OCI-LY1 (cell line): ENCODE measurements at regions not wholly inside any gene's neighbourhood (a gene's known extent, or its start where the extent isn't known, plus 50 kb on each side); places are given as distances from the start of the nearest gene placed in this dataset.

Experiments used
- H2AFZ ChIP-seq: fragments of 200-600 bp; sonication (generic), shearing (Covaris generic); 2 replicates; pipeline ENCODE4 v1.6.0; 2014; ENCODE audit warnings: antibody characterized with exemption, mild to moderate bottlenecking, low read length
- H3F3A ChIP-seq: fragments of 200-600 bp; sonication (generic), shearing (Covaris generic); 2 replicates; pipeline ENCODE4 v1.6.0; 2014; ENCODE audit warnings: mild to moderate bottlenecking, antibody characterized with exemption, low read length, moderate library complexity; ENCODE audit not compliant: insufficient read depth
- H3K27ac ChIP-seq: fragments of 200-600 bp; sonication (generic); 2 replicates; pipeline ENCODE4 v1.5.1; 2014; ENCODE audit warnings: low read length, mixed run types, mild to moderate bottlenecking, low read depth; ENCODE audit not compliant: poor library complexity, severe bottlenecking
- H3K27me3 ChIP-seq: fragments of 200-600 bp; sonication (generic); 2 replicates; pipeline ENCODE4 v1.6.0; 2014; ENCODE audit warnings: antibody characterized with exemption, mild to moderate bottlenecking, low read length, moderate library complexity; ENCODE audit not compliant: insufficient read depth
- H3K36me3 ChIP-seq: fragments of 200-600 bp; sonication (generic); 2 replicates; pipeline ENCODE4 v1.6.1; 2014; ENCODE audit warnings: mild to moderate bottlenecking, antibody characterized with exemption, low read length, moderate library complexity, mixed read lengths; ENCODE audit not compliant: insufficient read depth
- H3K4me1 ChIP-seq: fragments of 200-600 bp; sonication (generic); 2 replicates; pipeline ENCODE4 v1.5.1; 2014; ENCODE audit warnings: mild to moderate bottlenecking, low read length, moderate library complexity; ENCODE audit not compliant: insufficient read depth, severe bottlenecking
- H3K4me2 ChIP-seq: fragments of 200-600 bp; sonication (generic), shearing (Covaris generic); 2 replicates; pipeline ENCODE4 v1.6.1; 2014; ENCODE audit warnings: low read length
- H3K4me3 ChIP-seq: fragments of 200-600 bp; sonication (generic); 2 replicates; pipeline ENCODE4 v1.5.1; 2014; ENCODE audit warnings: low read length, low read depth, mild to moderate bottlenecking, mixed read lengths; ENCODE audit not compliant: poor library complexity, severe bottlenecking
- H3K79me2 ChIP-seq: fragments of 200-600 bp; shearing (Covaris generic); 2 replicates; pipeline ENCODE4 v1.6.1; 2016; ENCODE audit warnings: mixed run types, low read length, mixed read lengths; ENCODE audit not compliant: insufficient read depth
- H3K9ac ChIP-seq: fragments of 200-600 bp; sonication (generic), shearing (Covaris generic); 2 replicates; pipeline ENCODE4 v1.6.1; 2014; ENCODE audit warnings: mild to moderate bottlenecking, low read length, mixed read lengths
- H3K9me2 ChIP-seq: fragments of 200-600 bp; sonication (generic), shearing (Covaris generic); 2 replicates; pipeline ENCODE4 v1.6.1; 2014; ENCODE audit warnings: low read depth, mild to moderate bottlenecking, low read length, mixed read lengths
- H3K9me3 ChIP-seq: fragments of 200-600 bp; shearing (Covaris generic); 2 replicates; pipeline ENCODE4 v1.6.1; 2014; ENCODE audit warnings: low read length, mixed read lengths
- H4K20me1 ChIP-seq: fragments of 200-600 bp; sonication (generic), shearing (Covaris generic); 2 replicates; pipeline ENCODE4 v1.6.0; 2016; ENCODE audit warnings: mild to moderate bottlenecking, low read length; ENCODE audit not compliant: insufficient read depth
- CTCF ChIP-seq: fragments of 200-600 bp; sonication (generic), shearing (Covaris generic); IDR thresholded peaks from 2 replicates; pipeline ENCODE4 v1.5.1; 2017; ENCODE audit warnings: mild to moderate bottlenecking, antibody characterized with exemption, low read length, moderate library complexity, mixed read lengths
- EZH2 ChIP-seq: fragments of 200-600 bp; sonication (generic), shearing (Covaris generic); IDR thresholded peaks from 2 replicates; pipeline ENCODE4 v1.8.0; 2017; ENCODE audit warnings: borderline replicate concordance, mixed run types, mild to moderate bottlenecking, antibody characterized with exemption, low read length, moderate library complexity, mixed read lengths

DNA sequence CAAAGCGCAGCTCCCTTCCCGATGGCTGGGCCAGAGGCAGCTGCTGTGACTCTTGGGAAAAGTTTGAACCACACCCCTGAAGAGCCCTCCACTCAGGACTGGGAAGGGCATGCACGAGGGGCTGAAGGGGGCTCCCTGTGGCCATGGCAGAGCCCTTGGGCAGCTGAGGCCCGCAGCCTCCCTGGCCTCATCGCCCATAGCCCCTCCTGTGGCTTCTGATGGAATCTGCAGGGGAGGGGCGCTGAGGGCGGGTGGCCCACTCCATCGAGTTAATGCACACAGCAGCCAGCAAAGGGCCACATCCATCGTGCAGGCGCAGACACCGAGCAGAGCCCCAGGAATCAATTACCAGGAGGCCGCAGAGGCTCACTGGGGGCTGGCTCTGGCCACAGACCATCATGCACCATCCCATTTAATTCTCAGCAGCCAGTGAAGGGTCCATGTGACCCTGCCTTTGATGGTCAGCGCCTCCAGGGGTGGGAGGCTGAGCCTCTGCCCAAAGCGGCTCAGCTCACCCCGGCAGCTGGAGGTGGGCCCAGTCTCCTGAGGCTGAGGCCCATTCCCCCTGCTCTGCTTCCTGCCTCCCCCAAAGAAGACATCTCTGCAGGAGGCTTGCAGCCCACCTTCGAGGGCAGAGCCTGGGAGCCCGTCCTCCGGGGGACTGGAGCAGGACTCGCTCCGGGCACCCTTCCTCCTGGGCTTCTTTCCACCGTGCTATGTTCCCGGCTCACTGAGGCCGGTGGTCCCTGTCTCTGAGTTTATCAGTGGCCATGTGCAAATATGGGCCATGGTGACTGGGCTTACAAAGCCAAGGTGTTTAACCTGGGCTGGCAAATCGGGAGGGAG is 1410.2 kb downstream of the BRD1 start:
- no peaks in the 10 kb centered on the region for H3K9me3 ChIP-seq
- H3K79me2 ChIP-seq: no peaks in the 10 kb centered on the region
- no peaks in the 10 kb centered on the region for H4K20me1 ChIP-seq
- no peak overlapping the region for H3K4me2 ChIP-seq
- peaks cover 9% of the 10 kb centered on the region; the same call in 1 of the 2 replicates for H3K27me3 ChIP-seq
- no peaks in the 10 kb centered on the region for H3K4me1 ChIP-seq
- no peak overlapping the region for H3K4me3 ChIP-seq
- no peaks in the 10 kb centered on the region for H3K9me2 ChIP-seq
- TF ChIP-seq EZH2 (no peak), CTCF (no peak)
- no peak overlapping the region for H2AFZ ChIP-seq
- no peak overlapping the region for H3K27ac ChIP-seq
- H3F3A ChIP-seq: no peaks in the 10 kb centered on the region
- H3K36me3 ChIP-seq: no peaks in the 10 kb centered on the region
- H3K9ac ChIP-seq: no peak overlapping the region

DNA sequence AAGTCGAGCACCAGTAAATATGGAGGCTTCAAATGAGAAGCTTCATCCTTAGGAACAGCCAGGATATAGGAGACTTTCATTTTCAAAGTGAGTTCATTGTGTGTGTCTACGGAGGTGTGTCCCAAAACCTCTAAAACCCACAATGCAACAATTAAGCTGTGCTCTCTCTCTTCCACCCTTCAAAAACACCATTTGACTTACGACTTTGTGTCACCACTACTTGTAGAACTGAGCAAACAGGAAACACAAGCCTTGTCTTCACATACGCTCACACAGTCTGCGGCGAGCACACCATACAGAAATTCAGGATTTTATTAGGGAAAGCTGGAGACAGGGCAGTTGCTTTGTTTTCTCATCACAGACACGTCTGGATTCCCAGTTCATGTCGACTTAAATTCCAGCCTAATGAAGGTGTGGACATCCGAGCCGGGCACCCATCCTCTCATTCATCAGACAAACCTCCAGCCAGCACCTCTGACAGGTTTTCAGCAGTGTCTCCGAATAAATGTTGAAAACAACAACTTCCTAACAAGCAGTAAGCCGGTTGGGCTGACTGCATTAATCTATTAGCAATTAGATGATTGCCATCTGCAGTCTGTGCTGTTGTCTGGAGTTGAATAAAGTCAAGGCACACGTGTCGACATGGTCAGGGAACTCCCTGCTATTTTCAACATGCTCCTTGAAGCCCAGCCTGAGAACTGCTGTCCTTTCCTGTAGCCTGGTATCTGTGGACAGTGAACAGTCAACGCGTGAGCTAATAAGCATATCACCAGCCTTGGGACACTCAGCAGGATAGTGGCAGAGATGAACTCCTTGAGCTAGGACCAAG is 1411.1 kb downstream of the BRD1 start:
- H3K79me2 ChIP-seq: no peaks in the 10 kb centered on the region
- no peak overlapping the region for H2AFZ ChIP-seq
- H3F3A ChIP-seq: no peaks in the 10 kb centered on the region
- H3K36me3 ChIP-seq: no peaks in the 10 kb centered on the region
- H3K27me3 ChIP-seq: peaks cover 9% of the 10 kb centered on the region; the same call in 1 of the 2 replicates
- H3K4me1 ChIP-seq: no peaks in the 10 kb centered on the region
- no peak overlapping the region for H3K4me2 ChIP-seq
- H3K9me3 ChIP-seq: no peaks in the 10 kb centered on the region
- H3K4me3 ChIP-seq: no peak overlapping the region
- TF ChIP-seq EZH2: no peak
- no peak for TF ChIP-seq CTCF
- H4K20me1 ChIP-seq: no peaks in the 10 kb centered on the region
- no peak overlapping the region for H3K9ac ChIP-seq
- no peaks in the 10 kb centered on the region for H3K9me2 ChIP-seq
- no peak overlapping the region for H3K27ac ChIP-seq

GRCh38 chr22:48415520-48415919 is 1412.2 kb downstream of the BRD1 start:
- Histone ChIP-seq H3K4me1 (no peaks in the 10 kb centered on the region), H3K9ac (no peak overlapping the region), H4K20me1 (no peaks in the 10 kb centered on the region), H3K4me2 (no peak overlapping the region), H3F3A (no peaks in the 10 kb centered on the region), H3K36me3 (no peaks in the 10 kb centered on the region), H3K27me3 (peaks cover 9% of the 10 kb centered on the region; the same call in 1 of the 2 replicates), H3K27ac (no peak overlapping the region), H3K9me3 (no peaks in the 10 kb centered on the region), H3K4me3 (no peak overlapping the region), H2AFZ (no peak overlapping the region), H3K79me2 (no peaks in the 10 kb centered on the region), H3K9me2 (no peaks in the 10 kb centered on the region)
- no peak for TF ChIP-seq EZH2
- no peak for TF ChIP-seq CTCF
